HPDE6-E6E7 (cell line): ENCODE measurements at regions not wholly inside any gene's neighbourhood (a gene's known extent, or its start where the extent isn't known, plus 50 kb on each side); places are given as distances from the start of the nearest gene placed in this dataset.

ENCODE experiments used
- DNase-seq: peaks from one replicate; pipeline ENCODE4 v3.0.0; 2011; ENCODE audit warnings: missing footprints; ENCODE audit errors: extremely low spot score

DNA sequence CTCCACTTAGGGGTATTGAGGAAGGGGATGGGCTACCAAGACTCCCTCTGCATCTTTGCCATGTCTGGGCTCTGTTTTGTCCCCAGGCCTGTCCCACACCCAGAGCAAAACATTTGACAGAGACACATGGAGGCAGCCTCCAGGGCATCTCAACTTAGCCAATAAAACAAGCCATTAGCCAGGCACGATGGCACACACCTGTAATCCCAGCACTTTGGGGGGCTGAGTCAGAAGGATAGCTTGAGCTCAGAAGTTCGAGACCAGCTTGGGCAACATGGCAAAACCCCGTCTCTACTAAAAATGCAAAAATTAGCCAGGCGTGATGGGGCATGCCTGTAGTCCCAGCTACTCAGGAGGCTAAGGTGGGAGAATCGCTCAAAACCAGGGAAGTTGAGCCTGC is 120.3 kb upstream of the IPO9 start:
- no peak for DNase-seq

DNA sequence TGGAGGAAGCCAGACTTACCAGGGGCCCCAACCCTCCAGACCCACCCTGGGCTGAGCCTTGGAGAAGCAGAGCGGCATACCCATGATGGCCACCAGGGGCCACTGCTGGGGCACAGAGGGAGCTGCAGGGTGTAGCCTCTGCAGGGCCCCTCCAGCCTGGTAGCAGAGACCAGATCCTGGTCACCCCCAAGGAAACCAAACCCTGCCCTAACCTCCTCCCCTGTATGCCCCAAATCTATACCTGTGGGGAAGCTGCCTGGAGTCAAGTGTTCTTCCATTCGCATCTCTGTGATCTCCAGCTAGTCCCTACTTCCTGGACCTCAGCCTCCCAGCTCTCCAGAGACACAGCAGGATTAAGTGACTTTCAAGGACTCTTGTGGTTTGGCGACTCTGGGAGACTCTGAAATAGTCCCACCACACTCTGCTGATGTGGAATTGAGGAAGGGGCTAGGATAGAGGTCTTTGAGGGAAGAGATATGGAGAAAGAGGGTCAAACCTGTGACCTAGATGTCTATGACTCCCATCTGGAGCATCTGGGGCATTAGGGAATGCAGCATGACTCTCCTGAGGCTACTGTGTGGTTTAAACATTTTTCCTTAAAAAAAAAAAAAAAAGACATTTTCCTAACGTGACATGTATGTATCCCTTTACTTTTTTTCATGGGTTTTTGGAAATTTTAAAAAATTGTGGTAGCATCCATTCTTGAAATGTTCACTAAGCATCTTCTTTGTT is 119.2 kb upstream of the IPO9 start:
- DNase-seq, result peak; percentile 78

DNA sequence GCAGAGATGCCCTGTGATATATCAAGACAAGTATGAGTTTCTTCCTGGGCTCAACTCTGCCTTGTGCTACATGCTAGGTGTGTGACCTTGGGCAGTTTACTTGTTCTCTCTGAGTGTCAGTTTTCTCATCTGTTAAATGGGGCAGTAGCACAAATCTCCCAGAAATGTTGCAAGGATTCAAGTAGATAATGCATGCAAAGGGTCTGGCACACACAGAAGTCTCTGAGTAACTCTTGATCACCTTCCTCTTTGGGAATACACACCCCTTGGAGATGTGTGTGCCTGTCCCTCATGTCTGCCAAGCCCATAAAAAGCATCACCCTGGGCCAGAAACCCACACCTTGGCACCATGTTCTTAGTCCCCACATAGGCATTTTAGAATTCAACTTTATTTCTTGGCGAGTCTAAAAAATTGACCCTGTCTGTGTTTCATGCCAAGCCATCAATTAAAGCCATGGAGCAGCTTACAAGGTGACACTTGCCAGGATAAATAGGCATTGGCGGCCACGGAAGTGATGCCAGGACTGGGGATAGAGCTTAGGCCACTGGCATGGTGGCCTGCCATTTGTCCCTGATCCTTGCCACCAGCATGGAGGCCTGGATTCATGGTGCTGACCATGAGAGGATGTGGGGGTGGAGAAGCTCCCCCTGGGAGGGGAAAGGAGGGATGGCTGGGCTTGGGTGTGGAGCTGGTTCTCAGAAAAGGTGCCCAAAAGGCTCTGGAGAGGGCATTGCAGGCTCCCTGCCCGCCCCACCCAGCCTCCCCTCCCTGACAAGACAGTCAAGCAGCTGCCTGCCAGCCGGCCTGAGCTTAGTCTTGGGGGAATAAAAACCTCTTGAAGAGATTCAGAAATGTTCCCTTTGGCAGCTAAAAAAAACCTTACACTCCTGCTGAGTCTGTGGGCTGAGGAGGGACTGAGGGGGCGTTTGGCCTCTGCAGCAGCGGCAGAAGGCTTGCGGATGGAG is 118.0 kb upstream of the IPO9 start:
- DNase-seq, result no peak

DNA sequence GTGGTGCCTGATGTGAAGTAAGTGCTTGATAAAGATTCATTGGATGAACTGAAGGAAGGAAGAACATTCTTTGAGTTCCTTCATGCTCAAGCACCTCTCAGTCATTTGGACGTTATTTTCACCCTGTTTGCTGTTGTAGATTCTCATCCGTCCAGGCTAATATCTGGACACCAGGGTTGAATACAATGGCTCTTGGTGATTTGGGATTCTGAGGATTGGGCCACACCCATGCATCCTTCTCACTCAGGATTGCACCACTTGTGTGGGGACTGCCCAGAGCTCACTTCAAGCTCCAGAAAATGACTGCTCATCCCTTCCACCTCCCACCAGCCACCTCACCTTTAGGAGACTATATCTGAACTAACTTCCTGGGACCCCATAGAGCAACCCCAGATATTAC is 117.1 kb upstream of the IPO9 start:
- no peak for DNase-seq

DNA sequence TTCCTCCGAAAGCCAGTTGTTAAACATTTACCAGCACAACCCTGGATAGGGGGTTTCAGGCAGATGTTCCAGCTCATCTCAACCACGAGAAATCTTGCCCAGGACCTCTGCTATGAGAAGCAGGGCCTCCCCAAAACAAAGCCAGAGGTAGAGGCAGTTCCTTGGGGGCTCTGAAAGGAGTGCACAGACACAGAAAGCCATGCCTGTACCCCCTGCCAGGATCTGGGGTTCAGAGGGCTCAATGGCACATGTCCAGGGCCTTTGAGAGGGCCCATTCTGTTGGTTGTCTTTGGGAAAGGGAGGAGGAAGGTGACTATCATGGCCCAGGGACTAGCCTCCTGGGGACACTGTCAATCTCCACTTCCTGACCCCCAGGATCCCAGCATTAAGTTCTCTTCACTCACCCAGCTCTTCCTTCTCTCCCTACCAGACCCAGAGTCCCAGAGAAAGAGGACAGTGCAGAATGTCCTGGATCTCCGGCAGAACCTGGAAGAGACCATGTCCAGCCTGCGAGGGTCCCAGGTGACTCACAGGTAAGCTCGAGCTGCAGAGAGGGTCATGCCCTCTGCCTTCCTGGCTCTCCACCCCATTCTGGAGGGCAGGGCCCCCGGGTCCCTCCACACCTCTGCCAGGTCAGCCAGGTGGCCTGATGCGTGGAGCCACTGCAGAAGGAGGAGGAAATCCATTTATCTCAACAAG is 116.4 kb upstream of the IPO9 start:
- no peak for DNase-seq

DNA sequence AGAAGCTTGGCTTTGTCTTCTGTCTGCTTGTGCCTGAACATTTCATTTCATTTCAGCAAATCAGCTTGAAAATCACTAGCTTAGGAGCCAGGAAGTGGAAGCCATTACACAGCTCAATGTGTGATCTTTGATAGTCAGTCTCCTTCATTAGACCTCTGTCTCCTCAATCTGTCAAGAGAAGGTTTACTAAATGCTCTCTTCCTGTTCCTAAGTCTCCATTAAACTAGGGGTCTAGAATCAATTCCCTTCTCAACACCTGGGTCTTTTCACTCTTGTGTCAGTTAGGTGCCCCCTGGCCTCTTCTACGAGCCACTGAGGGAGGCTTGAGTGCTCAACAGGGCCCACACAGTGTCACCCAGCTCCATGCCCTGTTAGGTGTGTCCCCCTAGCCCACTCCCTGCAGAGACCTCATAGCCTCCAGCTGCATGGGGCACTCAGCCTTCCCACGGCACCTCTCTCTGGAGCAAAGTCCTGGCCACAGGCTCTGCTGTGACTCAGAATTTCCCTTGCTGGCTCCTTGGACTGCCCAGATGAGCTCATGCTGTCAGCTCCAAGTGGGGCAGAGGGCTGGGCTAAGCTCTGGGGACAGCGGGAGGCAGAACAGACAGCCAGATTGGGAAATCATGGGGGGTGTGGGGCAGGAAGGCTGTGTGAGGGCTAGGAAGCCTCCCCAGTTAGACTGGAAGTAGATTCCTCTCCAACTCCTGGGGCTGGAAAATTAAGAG is 115.7 kb upstream of the IPO9 start:
- DNase-seq, result peak; percentile 74

DNA sequence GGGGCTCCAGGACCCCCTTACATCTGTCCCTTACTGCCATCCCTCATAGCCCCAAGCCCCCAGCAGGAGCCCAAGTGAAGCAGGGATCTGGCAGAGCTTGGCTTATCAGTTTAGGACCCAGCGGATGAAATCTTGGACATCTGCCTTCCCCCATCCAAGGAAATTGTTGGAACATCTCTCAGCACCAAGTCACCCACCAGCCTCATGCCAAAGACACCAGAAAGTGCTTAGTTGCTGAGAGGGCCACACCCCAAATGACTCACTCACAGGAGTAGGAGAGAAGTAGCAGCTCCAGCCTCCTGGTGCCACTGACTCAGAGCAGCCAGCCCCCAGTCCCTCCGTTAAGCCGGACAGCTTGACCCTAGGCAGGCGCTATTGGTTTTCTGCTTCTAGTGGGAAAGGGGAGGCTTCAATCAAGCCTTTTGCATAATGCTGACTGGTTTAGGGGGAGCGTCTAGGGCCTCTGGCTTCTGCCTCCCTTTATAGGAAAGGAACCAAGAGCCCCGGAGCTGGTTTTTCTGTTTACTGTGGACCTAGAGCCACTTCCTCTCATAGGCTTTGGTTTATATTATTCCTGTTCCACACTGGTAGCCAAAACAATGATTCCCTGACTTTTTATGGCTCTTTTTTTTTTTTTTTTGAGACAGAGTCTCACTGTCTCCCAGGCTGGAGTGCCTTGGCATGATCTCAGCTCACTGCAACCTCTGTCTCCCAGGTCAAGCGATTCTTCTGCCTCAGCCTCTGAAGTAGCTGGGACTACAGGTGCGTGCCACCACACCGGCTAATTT is 114.2 kb upstream of the IPO9 start:
- peak; percentile 97 for DNase-seq

DNA sequence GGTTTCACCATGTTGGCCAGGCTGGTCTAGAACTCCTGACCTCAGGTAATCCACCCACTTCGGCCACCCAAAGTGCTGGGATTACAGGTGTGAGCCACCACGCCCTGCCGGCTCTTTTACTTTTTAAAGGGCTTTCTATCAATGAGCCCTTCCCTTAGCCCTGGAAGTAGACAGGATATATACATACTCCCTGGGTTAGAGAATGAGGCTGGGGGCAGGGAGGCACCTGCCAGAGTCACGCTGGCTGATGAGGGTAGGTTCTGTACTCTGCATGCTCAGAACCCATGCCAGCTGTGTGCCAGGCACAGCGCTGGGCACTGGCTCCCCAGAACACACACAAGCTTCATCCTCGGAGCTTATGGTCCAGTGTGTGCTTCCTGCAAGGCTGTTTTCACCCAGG is 113.6 kb upstream of the IPO9 start:
- no peak for DNase-seq

DNA sequence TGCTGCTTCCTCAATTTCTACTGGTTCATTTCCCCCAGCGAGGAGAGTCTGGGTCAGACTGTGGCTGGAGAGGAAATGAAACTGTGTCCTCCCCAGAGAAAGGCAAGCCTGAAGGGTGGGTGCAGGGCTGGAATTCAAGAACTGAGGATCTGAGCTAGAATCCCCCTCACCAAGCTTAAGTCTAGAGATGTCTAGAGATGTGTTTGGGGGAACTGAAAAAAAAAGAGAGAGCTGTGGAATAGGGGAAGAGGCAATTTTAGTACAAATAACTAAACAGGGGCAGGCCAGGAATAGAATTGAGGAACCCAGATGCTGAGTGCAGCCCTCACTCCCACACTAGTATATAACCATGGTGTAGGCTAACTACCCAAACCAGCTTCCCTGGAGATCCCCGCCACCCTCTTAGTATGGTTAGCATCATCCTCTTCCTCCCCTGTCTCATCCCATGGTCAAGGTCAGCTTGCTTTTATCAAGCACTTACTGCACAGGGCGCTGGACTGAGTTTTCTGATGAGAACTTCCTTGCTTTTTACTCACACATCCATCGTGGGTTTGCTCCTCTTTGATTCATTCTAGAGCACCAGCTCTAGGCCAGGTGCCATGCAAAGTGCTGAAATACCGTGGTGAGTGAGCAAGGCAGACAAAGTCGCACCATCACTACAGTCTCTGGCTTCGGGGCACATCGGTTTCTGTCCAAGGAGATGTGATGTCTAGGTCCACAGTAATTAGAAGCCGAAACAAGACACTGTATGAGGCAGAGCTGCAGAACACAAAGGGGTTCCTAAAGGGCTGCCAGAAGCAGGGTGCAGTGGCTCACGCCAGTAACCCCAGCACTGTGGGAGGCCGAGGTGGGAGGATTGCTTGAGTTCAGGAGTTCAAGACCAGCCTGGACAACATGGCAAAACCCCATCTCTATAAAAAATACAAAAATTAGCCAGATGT is 112.9 kb upstream of the IPO9 start:
- no peak for DNase-seq

DNA sequence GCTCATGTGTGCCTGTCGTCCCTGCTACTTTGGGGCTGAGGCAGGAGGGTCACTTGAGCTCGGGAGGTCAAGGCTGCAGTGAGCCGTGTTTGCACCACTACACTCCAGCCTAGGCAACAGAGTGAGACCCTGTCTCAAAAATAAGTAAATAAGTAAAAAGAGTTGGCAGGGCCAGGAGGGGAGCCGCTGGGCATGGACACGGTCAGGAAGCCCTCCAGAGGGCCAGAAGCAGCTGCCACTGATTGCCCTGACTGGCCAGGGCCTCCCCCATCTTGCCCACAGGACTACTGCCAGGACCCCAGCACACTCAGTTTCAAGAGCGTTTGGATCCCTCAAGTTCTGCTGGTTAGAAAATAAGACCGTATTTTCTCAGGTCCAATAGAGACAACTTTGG is 112.2 kb upstream of the IPO9 start:
- no peak for DNase-seq

DNA sequence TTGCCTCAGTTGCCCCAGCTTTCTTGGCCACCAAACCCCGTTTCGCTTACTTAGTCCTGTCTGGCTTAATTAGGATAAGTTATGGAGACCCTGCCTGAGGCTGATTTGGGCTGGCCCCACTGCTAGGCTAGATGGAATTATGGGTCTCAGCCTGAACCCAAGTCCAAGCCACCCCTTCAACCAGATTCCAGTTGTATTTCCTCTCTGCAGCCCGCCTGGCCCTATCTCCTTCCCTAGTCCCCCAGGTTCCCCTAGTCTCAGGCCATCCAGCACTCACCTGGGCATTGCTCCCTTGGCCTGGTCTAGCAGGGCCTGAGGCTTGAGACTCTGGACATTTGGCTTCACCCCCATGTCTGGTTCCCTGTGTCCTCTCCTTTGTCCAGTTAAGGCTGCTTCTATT is 111.7 kb upstream of the IPO9 start:
- no peak for DNase-seq

DNA sequence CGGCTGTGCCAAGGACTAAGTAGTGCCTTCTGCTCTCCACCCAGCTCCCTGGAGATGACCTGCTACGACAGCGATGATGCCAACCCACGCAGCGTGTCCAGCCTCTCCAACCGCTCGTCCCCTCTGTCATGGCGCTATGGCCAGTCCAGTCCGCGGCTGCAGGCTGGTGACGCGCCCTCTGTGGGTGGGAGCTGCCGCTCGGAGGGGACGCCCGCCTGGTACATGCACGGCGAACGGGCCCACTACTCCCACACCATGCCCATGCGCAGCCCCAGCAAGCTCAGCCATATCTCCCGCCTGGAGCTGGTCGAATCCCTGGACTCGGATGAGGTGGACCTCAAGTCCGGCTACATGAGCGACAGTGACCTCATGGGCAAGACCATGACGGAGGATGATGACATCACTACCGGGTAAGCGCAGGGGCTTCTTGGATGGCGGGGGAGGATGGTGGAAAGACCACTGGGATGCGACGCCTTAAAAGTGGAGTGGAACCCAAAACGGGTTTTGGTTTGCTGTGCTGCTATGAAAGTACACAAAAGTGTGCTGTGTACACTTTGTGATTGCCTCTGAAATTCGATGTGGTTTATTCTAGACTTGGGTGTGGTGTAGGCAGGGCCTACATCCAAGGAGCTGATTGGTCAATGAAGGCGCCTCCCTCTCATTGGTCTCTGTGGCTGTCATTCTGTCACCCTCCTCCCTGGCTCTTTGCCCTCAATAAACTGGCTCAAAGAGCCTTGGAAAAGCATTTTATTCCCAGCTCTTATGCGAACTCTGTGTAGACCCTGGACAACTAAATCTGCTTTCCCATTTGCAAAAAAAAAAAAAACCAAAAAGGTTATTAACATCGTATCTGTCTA is 110.4 kb upstream of the IPO9 start:
- DNase-seq, result no peak

DNA sequence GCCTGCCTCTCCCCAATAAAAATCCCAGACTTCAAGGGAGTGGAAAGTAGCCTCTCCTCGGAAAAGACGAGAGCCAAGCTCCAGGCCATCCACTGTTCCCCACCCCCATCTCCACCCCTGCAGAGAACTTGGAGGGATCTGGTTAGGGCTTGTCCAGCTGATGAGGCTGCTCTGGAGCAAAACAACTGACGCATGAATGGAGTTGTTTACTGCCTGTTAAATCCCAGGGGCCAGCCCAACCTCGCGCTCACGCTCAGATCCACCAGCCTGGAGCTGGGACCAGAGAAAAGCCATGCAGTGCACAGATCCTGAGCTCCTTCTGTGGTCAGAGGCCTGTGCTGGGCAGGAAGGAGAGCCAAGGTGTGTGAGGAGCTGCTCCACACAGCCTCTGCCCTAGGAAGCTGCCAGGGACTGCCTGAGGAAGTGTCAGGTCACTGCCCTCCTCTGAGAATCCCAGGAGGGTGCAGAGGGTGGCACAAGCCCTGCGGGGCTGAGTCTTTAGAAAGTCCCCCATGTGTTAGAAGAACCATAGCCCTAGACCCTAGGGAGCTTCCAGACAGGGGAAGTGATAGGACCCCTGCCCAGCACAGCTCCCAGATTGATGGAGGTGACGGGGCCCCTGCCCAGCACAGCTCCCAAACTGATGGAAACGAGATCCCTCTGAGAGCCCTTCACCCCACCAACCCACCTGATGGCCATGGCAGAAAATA is 109.0 kb upstream of the IPO9 start:
- no peak for DNase-seq

DNA sequence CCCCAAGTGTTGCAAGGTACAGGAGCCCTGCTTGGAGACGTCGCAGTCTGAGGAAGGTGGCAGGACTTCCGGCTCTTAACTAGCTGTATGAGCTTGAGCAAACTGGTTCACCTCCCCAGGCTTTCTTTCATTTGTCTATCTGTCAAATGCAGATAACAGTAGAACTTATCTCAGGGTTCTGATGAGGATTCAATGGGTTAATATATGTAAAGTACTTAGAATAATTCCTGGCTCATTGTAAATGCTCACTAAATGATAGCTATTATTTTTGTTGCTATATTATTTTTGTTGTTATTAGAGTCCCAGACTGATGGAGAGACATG is 108.5 kb upstream of the IPO9 start:
- DNase-seq, result no peak

DNA sequence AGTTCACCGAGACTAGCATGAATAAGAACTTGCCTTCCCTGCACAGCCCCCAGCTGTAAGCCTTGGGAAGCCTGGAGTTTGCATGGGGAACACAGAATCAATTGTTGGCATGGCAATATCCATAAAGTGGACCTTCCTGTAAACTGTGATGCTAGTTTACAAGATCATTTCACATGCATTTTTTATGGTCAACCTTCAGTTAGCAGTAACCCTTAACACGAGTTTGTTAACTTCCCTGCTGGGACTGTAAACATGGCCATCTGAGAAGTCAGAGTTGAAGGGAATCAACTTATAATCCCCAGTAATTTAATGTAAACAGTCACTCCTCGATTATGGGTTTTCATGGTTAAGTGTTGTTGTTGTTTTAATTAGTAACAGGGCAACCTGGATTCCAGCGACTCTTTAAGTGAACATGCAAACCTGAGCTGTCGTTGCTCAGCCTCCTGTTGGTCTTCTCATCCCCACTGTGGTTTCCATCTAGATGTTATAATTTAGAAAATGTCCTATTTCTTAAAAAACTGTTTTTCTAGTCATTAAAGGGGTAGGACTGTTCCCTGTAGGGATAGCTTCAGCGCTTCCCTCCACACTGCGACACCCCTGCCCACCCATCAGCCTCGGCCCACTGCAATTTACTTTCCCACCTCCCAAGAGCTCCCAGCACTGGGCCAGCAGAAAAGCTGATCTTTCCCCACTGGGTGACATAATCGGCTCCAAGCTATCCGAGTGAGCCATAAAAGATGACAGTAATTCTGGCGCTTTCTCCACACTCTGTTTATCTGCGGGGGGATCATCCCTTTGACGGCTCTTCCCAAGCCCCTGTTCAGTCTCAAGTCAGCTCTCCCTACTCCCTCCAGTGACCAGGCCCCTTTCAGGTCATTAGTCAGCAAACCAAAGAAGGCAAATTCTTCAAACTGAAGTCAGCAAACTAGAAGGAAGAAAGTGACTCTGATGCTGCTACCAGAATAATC is 107.6 kb upstream of the IPO9 start:
- no peak for DNase-seq

DNA sequence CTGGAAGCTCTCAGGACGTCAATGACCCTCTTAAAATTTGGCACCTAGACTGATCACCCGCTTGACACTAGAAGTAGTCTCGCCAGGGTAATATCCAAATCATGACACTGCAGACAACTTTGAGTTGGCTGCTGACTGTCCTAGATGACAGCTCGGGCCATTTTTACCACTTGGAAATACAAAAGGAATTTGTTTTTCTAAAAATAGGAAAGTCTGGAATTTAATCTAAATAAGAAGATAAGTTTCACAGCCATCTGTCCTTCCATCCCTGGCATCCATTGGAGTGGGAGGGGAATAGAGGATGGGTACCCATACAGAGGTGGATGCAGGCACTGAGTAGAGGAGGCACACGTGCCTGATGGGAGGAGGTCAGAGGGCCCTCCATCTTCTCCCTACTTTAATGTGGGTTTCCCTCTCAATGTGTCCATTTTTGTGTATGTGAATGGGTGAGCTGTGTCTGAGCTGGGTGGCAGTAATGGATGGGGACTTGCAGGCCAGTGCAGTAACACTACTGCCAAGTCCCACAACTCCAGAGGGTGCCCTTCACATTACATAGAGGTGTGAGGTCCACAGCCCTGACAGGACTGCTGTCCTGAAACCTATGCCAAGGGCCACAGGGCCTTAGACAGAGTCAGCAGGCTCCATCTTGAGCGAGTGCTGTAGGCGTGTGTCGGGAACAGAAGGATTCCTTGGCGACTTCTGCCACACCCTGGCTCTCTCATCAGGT is 104.8 kb upstream of the IPO9 start:
- DNase-seq, result no peak

DNA sequence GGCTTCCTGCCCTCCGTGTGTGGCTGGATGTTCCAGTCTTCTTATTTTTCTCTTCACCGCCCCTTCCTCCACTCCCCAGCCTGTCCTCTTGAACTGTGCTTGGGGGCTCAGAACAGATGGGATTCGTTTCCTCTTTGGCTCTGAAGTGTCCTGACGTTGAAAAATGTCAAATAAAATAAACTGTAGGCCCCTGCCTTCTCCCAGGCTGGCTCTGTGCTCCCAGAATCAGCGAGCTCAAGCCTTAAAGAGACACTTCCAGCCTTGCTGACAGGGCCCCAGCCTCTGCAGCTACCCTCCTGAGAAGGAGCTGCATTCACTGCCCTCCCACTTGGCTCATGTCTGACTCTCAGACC is 104.2 kb upstream of the IPO9 start:
- no peak for DNase-seq
